Vagina (tissue), 2 donors: ENCODE measurements at regions not wholly inside any gene's neighbourhood (a gene's known extent, or its start where the extent isn't known, plus 50 kb on each side); places are given as distances from the start of the nearest gene placed in this dataset.

Source experiments
- CTCF ChIP-seq, 3 experiments: fragments of 450-650 bp in 2 of 3; fragments of 200-600 bp in 1 of 3; sonication (generic) in 1 of 3; IDR thresholded peaks; one replicate each; pipeline ENCODE4 v1.5.1; 2017 to 2019; ENCODE audit warnings: antibody characterized with exemption in 3 of 3, mild to moderate bottlenecking in 2 of 3, moderate library complexity in 2 of 3
- POLR2A ChIP-seq, 2 donors: fragments of 450-650 bp; IDR thresholded peaks; one replicate each; pipeline ENCODE4 v1.6.1; 2017; ENCODE audit warnings: antibody characterized with exemption in 2 of 2, mild to moderate bottlenecking in 2 of 2, moderate library complexity in 2 of 2
- POLR2AphosphoS5 ChIP-seq, 2 donors: sonication (generic); formaldehyde crosslinking; IDR thresholded peaks; one replicate each; pipeline ENCODE4 v1.9.0; 2017; ENCODE audit warnings: antibody characterized with exemption in 2 of 2, mild to moderate bottlenecking in 2 of 2, low read depth in 1 of 2; ENCODE audit not compliant: insufficient read depth in 1 of 2

GRCh38 chr13:63093907-63094469 is 1678.3 kb upstream of the PCDH20 start:
- TF ChIP-seq POLR2A (IDR thresholded peaks at IDR 0.05) (no peak), CTCF (IDR thresholded peaks at IDR 0.05) (no peak), POLR2AphosphoS5 (IDR thresholded peaks at IDR 0.05; ENCODE audit: insufficient read depth in 1 of 2, low read depth in 1 of 2) (no peak)
